Right hindlimb (tissue), 1 donor: ENCODE measurements at regions not wholly inside any gene's neighbourhood (a gene's known extent, or its start where the extent isn't known, plus 50 kb on each side); places are given as distances from the start of the nearest gene placed in this dataset.
"Not testable (repeated sequence)": the region's sequence is repeated elsewhere in the genome, so short reads cannot be mapped to it uniquely, and the experiment has no call there.

Source experiments
- DNase-seq: peaks from one replicate; pipeline ENCODE4 v3.0.0-alpha.2; 2018

- peak; percentile 44 for DNase-seq
These were observed 63.1 kb downstream of the MTNR1B start for GRCh38 chr11:93032580-93032979.

- no peak for DNase-seq
These were observed 63.6 kb downstream of the MTNR1B start for GRCh38 chr11:93033093-93033492.

- no peak for DNase-seq
These were observed 64.7 kb downstream of the MTNR1B start for GRCh38 chr11:93034031-93034722.

- DNase-seq: no peak
These were observed 65.2 kb downstream of the MTNR1B start for GRCh38 chr11:93034723-93035039.

- no peak for DNase-seq
These were observed 69.1 kb downstream of the MTNR1B start for GRCh38 chr11:93038521-93038920.

GRCh38 chr11:93039531-93040240 lies 70.2 kb downstream of the MTNR1B start:
- DNase-seq: no peak

- no peak for DNase-seq
These were observed 72.2 kb downstream of the MTNR1B start for GRCh38 chr11:93041682-93042081.

GRCh38 chr11:93043186-93043585 lies 73.7 kb downstream of the MTNR1B start:
- not testable (repeated sequence) for DNase-seq

GRCh38 chr11:93049740-93050139 lies 80.3 kb downstream of the MTNR1B start:
- DNase-seq: no peak

GRCh38 chr11:93051186-93051585 lies 81.7 kb downstream of the MTNR1B start:
- no peak for DNase-seq

GRCh38 chr11:93053864-93054263 lies 84.4 kb downstream of the MTNR1B start:
- no peak for DNase-seq

GRCh38 chr11:93054279-93054678 lies 84.8 kb downstream of the MTNR1B start:
- DNase-seq: no peak

GRCh38 chr11:93054881-93055280 lies 85.4 kb downstream of the MTNR1B start:
- no peak for DNase-seq

- no peak for DNase-seq
These were observed 89.9 kb downstream of the MTNR1B start for GRCh38 chr11:93059117-93059957.

- no peak for DNase-seq
These were observed 93.6 kb downstream of the MTNR1B start for GRCh38 chr11:93063086-93063485.

GRCh38 chr11:93065074-93065674 lies 95.7 kb downstream of the MTNR1B start:
- not testable (repeated sequence) for DNase-seq

- DNase-seq: no peak
These were observed 98.5 kb downstream of the MTNR1B start for GRCh38 chr11:93067881-93068390.

- DNase-seq: no peak
These were observed 102.9 kb downstream of the MTNR1B start for GRCh38 chr11:93072229-93072914.

GRCh38 chr11:93073026-93073425 lies 103.6 kb downstream of the MTNR1B start:
- no peak for DNase-seq

- no peak for DNase-seq
These were observed 104.2 kb downstream of the MTNR1B start for GRCh38 chr11:93073508-93074280.

- no peak for DNase-seq
These were observed 104.9 kb downstream of the MTNR1B start for GRCh38 chr11:93074352-93074751.

GRCh38 chr11:93075782-93076181 lies 106.3 kb downstream of the MTNR1B start:
- no peak for DNase-seq
